ENCODE measurements at regions not wholly inside any gene's neighbourhood (a gene's known extent, or its start where the extent isn't known, plus 50 kb on each side); places are given as distances from the start of the nearest gene placed in this dataset.

- TF ChIP-seq CTCF (conservative IDR thresholded peaks at IDR 0.05 in 1 of 2, IDR thresholded peaks at IDR 0.05 in 1 of 2; ENCODE audit: low read depth in 1 of 2, low read length in 2 of 2) (no peak), EZH2 (IDR thresholded peaks at IDR 0.05; ENCODE audit: low read length, missing control alignments) (no peak)
Observed at GRCh38 chr4:165748321-165748720, 124.7 kb upstream of the TLL1 start.

Data from fibroblast of lung (primary cell).